BLaER1 (cell line): ENCODE measurements at regions not wholly inside any gene's neighbourhood (a gene's known extent, or its start where the extent isn't known, plus 50 kb on each side); places are given as distances from the start of the nearest gene placed in this dataset.
"Not testable (repeated sequence)": the region's sequence is repeated elsewhere in the genome, so short reads cannot be mapped to it uniquely, and the experiment has no call there.

Experiments used
- H3K27ac ChIP-seq: shearing (Covaris generic); formaldehyde crosslinking; 2 replicates; pipeline ENCODE4 v1.8.1; 2022
- H3K27me3 ChIP-seq: shearing (Covaris generic); formaldehyde crosslinking; 2 replicates; pipeline ENCODE4 v1.8.1; 2022
- H3K36me3 ChIP-seq: shearing (Covaris generic); formaldehyde crosslinking; 2 replicates; pipeline ENCODE4 v1.8.1; 2022
- H3K4me1 ChIP-seq: shearing (Covaris generic); formaldehyde crosslinking; 2 replicates; pipeline ENCODE4 v1.8.1; 2022
- H3K4me2 ChIP-seq: shearing (Covaris generic); formaldehyde crosslinking; 2 replicates; pipeline ENCODE4 v1.8.1; 2022
- H3K4me3 ChIP-seq: shearing (Covaris generic); formaldehyde crosslinking; 2 replicates; pipeline ENCODE4 v1.8.1; 2022
- H3K9ac ChIP-seq: shearing (Covaris generic); formaldehyde crosslinking; 2 replicates; pipeline ENCODE4 v1.8.1; 2022
- H3K9me3 ChIP-seq: shearing (Covaris generic); formaldehyde crosslinking; 2 replicates; pipeline ENCODE4 v1.8.1; 2022
- H4K20me1 ChIP-seq: shearing (Covaris generic); formaldehyde crosslinking; 2 replicates; pipeline ENCODE4 v1.8.1; 2022
- Cebpa-rat ChIP-seq: shearing (Covaris generic); IDR thresholded peaks from 2 replicates; pipeline ENCODE4 v1.8.1; 2022

DNA sequence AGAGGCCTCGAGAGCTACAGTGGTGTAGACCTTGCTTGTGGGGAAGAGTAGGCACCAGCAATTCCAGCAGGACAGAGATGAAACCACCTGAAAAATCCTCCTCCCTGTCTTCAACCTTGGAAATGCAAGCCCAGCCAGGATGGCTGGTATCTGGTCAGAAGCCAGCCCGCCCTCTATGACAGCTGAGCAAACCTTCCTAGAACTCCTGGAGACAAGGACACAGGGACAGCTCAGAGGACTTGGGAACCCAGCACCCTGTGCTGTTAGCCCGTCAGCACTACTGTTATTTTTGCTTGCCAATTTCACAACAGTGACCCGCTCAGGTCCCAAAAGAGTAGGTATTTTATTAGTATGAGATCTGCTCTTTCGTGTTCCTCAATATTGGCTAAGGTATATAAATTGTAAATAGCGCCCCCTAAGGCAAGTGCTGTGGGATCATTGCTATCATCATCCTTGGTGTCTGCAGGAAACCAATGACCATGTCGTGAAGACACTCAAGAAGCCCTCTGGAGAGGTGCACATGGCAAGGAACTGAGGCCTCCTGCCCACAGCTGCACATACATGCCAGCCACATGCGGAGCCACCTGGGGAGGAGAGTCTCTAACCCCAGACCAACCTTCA lies 156.5 kb upstream of the CHST15 start:
- H3K4me1 ChIP-seq = peaks cover 66% of the 10 kb centered on the region
- no peaks in the 10 kb centered on the region for H3K36me3 ChIP-seq
- H3K27ac ChIP-seq = peak overlapping the region; percentile 44
- peaks cover 6% of the 10 kb centered on the region for H3K9me3 ChIP-seq
- peak overlapping the region; percentile 31; the same call in 1 of the 2 replicates for H3K9ac ChIP-seq
- H3K4me2 ChIP-seq = peak overlapping the region; percentile 72
- no peaks in the 10 kb centered on the region for H4K20me1 ChIP-seq
- no peaks in the 10 kb centered on the region for H3K27me3 ChIP-seq
- H3K4me3 ChIP-seq = no peak overlapping the region
- no peak for TF ChIP-seq Cebpa-rat

GRCh38 chr10:124249196-124249595 lies 155.8 kb upstream of the CHST15 start:
- Histone ChIP-seq H3K27ac (peak overlapping the region; percentile 44; the same call in 1 of the 2 replicates), H3K36me3 (no peaks in the 10 kb centered on the region), H4K20me1 (no peaks in the 10 kb centered on the region), H3K27me3 (no peaks in the 10 kb centered on the region), H3K4me1 (peaks cover 65% of the 10 kb centered on the region), H3K4me2 (peak overlapping the region; percentile 72), H3K9me3 (no peaks in the 10 kb centered on the region), H3K4me3 (no peak overlapping the region), H3K9ac (no peak overlapping the region)
- no peak for TF ChIP-seq Cebpa-rat

GRCh38 chr10:124248056-124249045 lies 155.0 kb upstream of the CHST15 start:
- H3K4me1 ChIP-seq = peaks cover 64% of the 10 kb centered on the region
- TF ChIP-seq Cebpa-rat = no peak
- H3K27ac ChIP-seq = peak overlapping the region; percentile 28; the same call in 1 of the 2 replicates
- H4K20me1 ChIP-seq = no peaks in the 10 kb centered on the region
- H3K27me3 ChIP-seq = no peaks in the 10 kb centered on the region
- H3K4me2 ChIP-seq = peak overlapping the region; percentile 72
- H3K9me3 ChIP-seq = no peaks in the 10 kb centered on the region
- no peak overlapping the region for H3K9ac ChIP-seq
- no peaks in the 10 kb centered on the region for H3K36me3 ChIP-seq
- H3K4me3 ChIP-seq = no peak overlapping the region

- Histone ChIP-seq H4K20me1 (no peaks in the 10 kb centered on the region), H3K9ac (no peak overlapping the region), H3K4me1 (peaks cover 55% of the 10 kb centered on the region), H3K36me3 (no peaks in the 10 kb centered on the region), H3K27ac (no peak overlapping the region), H3K27me3 (no peaks in the 10 kb centered on the region), H3K4me2 (no peak overlapping the region), H3K4me3 (no peak overlapping the region), H3K9me3 (peaks cover 6% of the 10 kb centered on the region)
- no peak for TF ChIP-seq Cebpa-rat
Measured at GRCh38 chr10:124245806-124246440, 152.5 kb upstream of the CHST15 start.

DNA sequence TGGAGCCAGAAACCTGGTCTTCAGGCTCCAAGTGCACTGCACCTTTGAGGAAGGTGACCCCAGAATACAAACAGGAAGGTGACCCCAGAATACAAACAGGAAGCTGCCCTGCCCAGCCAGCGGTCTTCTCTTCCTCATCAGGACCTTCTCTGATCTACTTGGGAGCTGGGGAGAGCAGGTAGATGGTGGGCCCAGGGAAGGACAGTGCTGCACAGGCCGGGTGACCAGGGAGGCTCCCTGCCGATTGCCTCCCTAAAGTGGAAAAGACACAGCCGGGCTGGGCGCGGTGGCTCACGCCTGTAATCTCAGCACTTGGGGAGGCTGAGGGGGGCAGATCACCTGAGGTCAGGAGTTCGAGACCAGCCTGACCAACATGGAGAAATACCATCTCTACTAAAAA lies 151.8 kb upstream of the CHST15 start:
- Histone ChIP-seq H3K9ac (no peak overlapping the region), H3K27ac (no peak overlapping the region), H3K4me1 (peaks cover 55% of the 10 kb centered on the region), H3K4me3 (no peak overlapping the region), H4K20me1 (no peaks in the 10 kb centered on the region), H3K36me3 (no peaks in the 10 kb centered on the region), H3K27me3 (no peaks in the 10 kb centered on the region), H3K9me3 (peaks cover 10% of the 10 kb centered on the region), H3K4me2 (no peak overlapping the region)
- TF ChIP-seq Cebpa-rat = no peak

DNA sequence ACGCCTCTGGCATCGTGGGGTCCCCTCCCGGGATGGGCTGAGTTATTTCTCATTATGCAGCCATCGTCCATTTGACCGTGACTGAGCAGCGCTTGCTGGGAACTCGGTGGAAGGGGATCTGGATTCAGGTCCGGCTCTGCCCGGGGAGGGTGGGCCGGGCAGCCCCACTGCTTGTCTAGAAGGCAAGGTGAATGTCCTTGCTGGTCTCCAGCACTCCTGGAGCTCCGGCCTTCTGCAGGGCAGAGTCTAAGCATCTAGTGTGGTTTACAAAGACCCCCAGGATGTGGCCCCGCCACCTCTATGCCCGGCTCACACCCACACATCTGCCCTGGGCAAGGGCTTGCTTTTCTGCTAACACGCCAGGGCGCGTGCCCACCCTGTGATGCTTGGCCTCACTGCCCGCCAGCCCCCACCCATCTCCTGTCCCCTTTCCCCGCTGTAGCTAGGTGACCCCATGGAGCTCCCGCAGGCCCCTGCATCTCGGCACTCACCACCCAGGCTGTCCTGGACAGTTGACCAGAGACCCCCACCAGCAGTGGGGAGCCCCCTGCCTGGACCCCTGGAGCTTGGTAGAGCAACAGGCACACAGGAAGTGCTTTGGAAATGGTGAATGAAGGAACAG lies 151.0 kb upstream of the CHST15 start:
- Histone ChIP-seq H3K27ac (no peak overlapping the region), H3K4me1 (peaks cover 54% of the 10 kb centered on the region), H4K20me1 (no peaks in the 10 kb centered on the region), H3K27me3 (no peaks in the 10 kb centered on the region), H3K9ac (no peak overlapping the region), H3K4me2 (no peak overlapping the region), H3K36me3 (no peaks in the 10 kb centered on the region), H3K4me3 (no peak overlapping the region), H3K9me3 (peaks cover 10% of the 10 kb centered on the region)
- TF ChIP-seq Cebpa-rat = no peak

GRCh38 chr10:124243702-124244121 lies 150.3 kb upstream of the CHST15 start:
- no peaks in the 10 kb centered on the region for H3K36me3 ChIP-seq
- no peak for TF ChIP-seq Cebpa-rat
- H3K4me1 ChIP-seq = peaks cover 52% of the 10 kb centered on the region
- no peaks in the 10 kb centered on the region for H4K20me1 ChIP-seq
- H3K27me3 ChIP-seq = no peaks in the 10 kb centered on the region
- H3K4me3 ChIP-seq = no peak overlapping the region
- peaks cover 10% of the 10 kb centered on the region for H3K9me3 ChIP-seq
- H3K9ac ChIP-seq = no peak overlapping the region; the same call in 1 of the 2 replicates
- H3K4me2 ChIP-seq = peak overlapping the region; percentile 47
- no peak overlapping the region for H3K27ac ChIP-seq

DNA sequence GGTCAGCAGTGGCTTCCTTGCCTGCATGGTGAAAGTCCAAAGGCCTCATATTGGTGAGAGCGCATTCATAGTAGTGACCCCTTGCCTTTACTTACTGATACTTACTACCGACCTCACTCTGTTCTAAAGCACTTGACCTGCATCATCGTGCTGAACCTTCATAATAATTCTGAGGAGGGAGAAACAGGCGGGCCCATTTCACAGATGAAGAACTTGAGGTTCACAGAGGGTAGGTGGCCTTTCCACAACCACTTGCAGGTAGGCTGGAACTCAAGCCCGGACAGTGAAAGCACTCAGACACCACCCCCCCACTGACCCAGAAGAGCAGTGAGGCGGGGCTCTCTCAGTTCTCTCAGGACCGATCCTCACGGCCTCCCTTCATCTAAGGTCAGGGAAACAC lies 149.4 kb upstream of the CHST15 start:
- peaks cover 52% of the 10 kb centered on the region for H3K4me1 ChIP-seq
- H4K20me1 ChIP-seq = no peaks in the 10 kb centered on the region
- no peaks in the 10 kb centered on the region for H3K36me3 ChIP-seq
- no peak overlapping the region for H3K9ac ChIP-seq
- no peak for TF ChIP-seq Cebpa-rat
- no peak overlapping the region for H3K4me3 ChIP-seq
- peaks cover 10% of the 10 kb centered on the region for H3K9me3 ChIP-seq
- H3K27ac ChIP-seq = 0 out of 2 replicates have a peak overlapping the region, but pooled peaks have one; percentile 9
- no peaks in the 10 kb centered on the region for H3K27me3 ChIP-seq
- H3K4me2 ChIP-seq = peak overlapping the region; percentile 39; the same call in 1 of the 2 replicates

GRCh38 chr10:124242365-124242764 lies 149.0 kb upstream of the CHST15 start:
- H3K36me3 ChIP-seq = no peaks in the 10 kb centered on the region
- H4K20me1 ChIP-seq = no peaks in the 10 kb centered on the region
- no peak overlapping the region for H3K9ac ChIP-seq
- peaks cover 55% of the 10 kb centered on the region for H3K4me1 ChIP-seq
- 0 out of 2 replicates have a peak overlapping the region, but pooled peaks have one; percentile 9 for H3K27ac ChIP-seq
- peak overlapping the region; percentile 39; the same call in 1 of the 2 replicates for H3K4me2 ChIP-seq
- peaks cover 10% of the 10 kb centered on the region for H3K9me3 ChIP-seq
- TF ChIP-seq Cebpa-rat = no peak
- no peak overlapping the region for H3K4me3 ChIP-seq
- H3K27me3 ChIP-seq = no peaks in the 10 kb centered on the region

DNA sequence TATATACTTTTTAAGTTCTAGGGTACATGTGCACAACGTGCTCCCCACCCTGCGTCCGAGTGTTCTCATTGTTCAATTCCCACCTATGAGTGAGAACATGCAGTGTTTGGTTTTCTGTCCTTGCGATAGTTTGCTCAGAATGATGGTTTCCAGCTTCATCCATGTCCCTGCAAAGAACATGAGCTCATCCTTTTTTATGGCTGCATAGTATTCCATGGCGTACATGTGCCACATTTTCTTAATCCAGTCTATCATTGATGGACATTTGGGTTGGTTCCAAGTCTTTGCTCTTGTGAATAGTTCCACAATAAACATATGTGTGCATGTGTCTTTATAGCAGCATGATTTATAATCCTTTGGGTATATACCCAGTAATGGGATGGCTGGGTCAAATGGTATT lies 148.1 kb upstream of the CHST15 start:
- H3K27ac ChIP-seq, H3K4me2 ChIP-seq, H4K20me1 ChIP-seq, H3K36me3 ChIP-seq, H3K9ac ChIP-seq, H3K9me3 ChIP-seq, H3K27me3 ChIP-seq, H3K4me3 ChIP-seq: not testable (repeated sequence)
- H3K4me1 ChIP-seq = peaks cover 62% of the 10 kb centered on the region
